ENCODE measurements at regions not wholly inside any gene's neighbourhood (a gene's known extent, or its start where the extent isn't known, plus 50 kb on each side); places are given as distances from the start of the nearest gene placed in this dataset.

DNA sequence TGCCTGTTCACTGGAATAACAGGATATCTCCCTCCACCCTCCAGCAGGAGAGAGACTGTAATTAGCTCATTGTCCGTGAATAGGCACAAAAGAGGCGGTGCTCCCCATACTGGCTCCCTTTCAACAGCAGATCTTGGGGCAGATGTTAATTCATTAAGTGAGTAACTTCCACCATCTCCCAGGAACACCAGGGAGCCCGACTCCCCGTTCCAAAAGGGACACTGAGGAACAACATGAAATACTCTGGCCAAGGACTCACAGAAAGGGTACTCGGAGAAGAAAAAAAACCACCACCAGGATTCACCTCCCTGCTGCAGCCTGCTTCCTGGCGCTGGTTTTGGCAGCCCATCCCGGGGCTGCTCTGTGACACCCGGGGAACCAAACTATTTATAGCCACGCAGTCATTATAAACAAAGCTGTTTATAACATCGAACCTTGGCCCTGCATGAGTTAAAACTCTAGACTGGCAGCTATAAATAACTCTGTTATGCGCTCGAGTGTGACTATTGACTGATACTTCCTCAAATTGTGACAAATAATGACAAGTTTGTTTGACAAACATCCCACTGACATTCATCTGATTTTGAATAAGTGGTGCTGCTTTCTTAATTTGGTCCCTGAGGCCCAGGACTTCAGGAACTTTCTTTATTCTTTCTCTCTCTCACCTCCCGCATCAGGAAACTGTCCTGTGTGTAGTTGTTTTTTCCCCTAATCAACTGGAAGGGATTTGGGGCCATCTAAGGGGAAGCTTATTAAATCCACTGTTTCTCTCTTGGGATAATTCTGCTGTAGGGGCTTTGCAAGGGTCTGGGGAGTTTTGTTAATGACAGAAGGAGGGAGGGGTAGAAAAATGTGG is 521.6 kb downstream of the CD83 start:
- H3K4me2 ChIP-seq (ENCODE audit: low read length) = peak overlapping the region; percentile 76
- peak overlapping the region; percentile 66 for H3K4me3 ChIP-seq (ENCODE audit: low read length)
- H3K9me2 ChIP-seq (replicated peaks; ENCODE audit: control insufficient read depth, low read length) = no peaks in the 10 kb centered on the region
- no peaks in the 10 kb centered on the region for H3K79me2 ChIP-seq (ENCODE audit: control insufficient read depth, low read length)
- H3K4me1 ChIP-seq (ENCODE audit: control insufficient read depth, low read length) = peaks cover 69% of the 10 kb centered on the region
- H3K9me3 ChIP-seq (ENCODE audit: control insufficient read depth, insufficient read depth, low read length) = no peaks in the 10 kb centered on the region
- peak overlapping the region; percentile 64 for H3K27ac ChIP-seq (ENCODE audit: low read depth, low read length)
- H4K20me1 ChIP-seq (ENCODE audit: control insufficient read depth, insufficient read depth, low read depth, low read length) = no peaks in the 10 kb centered on the region
- no peaks in the 10 kb centered on the region for H3K36me3 ChIP-seq (ENCODE audit: control insufficient read depth, low read length)
- no peaks in the 10 kb centered on the region for H3F3A ChIP-seq (ENCODE audit: control insufficient read depth, insufficient read depth)
- no peaks in the 10 kb centered on the region; the same call in 1 of the 2 replicates for H3K27me3 ChIP-seq (ENCODE audit: control insufficient read depth, low read length)
- no peak for TF ChIP-seq EZH2phosphoT487 (IDR thresholded peaks at IDR 0.05; ENCODE audit: borderline replicate concordance, low read length)
- TF ChIP-seq, protein P1, sequence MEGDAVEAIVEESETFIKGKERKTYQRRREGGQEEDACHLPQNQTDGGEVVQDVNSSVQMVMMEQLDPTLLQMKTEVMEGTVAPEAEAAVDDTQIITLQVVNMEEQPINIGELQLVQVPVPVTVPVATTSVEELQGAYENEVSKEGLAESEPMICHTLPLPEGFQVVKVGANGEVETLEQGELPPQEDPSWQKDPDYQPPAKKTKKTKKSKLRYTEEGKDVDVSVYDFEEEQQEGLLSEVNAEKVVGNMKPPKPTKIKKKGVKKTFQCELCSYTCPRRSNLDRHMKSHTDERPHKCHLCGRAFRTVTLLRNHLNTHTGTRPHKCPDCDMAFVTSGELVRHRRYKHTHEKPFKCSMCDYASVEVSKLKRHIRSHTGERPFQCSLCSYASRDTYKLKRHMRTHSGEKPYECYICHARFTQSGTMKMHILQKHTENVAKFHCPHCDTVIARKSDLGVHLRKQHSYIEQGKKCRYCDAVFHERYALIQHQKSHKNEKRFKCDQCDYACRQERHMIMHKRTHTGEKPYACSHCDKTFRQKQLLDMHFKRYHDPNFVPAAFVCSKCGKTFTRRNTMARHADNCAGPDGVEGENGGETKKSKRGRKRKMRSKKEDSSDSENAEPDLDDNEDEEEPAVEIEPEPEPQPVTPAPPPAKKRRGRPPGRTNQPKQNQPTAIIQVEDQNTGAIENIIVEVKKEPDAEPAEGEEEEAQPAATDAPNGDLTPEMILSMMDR (IDR thresholded peaks at IDR 0.05; ENCODE audit: low read depth, low read length, poor library complexity, severe bottlenecking) = no peak

DNA sequence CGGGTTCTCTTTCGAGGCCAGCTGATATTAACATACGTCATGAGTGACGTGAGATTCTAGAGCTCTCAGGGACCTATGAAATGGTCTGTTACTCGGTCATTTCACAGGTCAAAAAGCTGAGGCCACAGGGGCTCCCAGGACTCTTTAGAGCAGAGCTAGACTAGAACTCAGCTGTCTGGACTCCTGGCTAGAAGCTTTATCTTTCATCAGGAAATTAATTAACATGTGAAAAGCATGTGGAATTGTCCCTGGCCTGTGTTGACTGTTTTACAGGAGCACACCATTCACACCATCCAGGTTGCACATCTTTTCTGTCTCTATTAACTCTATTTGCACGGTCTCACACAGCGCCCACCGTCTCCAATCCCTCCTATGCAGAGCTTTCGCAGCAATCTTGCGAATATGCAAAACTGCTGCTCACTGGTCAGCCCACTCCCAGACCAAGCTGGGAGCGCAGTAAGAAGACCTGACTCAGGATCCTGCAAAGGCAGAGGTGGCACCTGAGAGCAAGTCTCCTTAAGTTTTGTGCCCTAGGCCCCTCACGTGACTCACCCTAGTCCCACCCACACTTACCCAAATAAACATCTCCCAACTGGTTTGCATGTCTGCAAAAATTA is 522.5 kb downstream of the CD83 start:
- peak overlapping the region; percentile 76 for H3K4me2 ChIP-seq (ENCODE audit: low read length)

DNA sequence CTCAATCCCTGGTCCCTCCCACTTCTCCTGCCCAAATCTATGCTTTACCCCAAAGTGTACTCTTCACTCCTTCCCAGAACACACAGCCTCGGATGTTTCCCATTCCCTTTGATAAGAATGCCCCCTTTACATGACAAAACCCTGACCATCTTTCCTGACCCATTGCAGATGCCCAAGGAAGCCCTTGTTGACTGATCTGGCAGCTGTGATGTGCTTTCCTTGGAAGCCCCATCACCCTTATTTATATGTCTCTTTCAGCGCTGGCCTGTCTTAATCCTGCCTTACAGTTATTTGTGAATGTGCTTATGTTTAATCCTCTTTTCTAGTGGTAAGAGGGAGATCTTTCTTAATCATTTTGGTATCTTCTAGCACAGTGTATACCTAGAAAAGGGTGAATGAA is 523.1 kb downstream of the CD83 start:
- H3K4me3 ChIP-seq (ENCODE audit: low read length) = no peak overlapping the region

More for the DNA sequence above, 522.5 kb downstream of the CD83 start:
- Histone ChIP-seq H3F3A (ENCODE audit: control insufficient read depth, insufficient read depth) (no peaks in the 10 kb centered on the region), H4K20me1 (ENCODE audit: control insufficient read depth, insufficient read depth, low read depth, low read length) (no peaks in the 10 kb centered on the region), H3K27ac (ENCODE audit: low read depth, low read length) (peak overlapping the region; percentile 64; the same call in 1 of the 2 replicates), H3K79me2 (ENCODE audit: control insufficient read depth, low read length) (no peaks in the 10 kb centered on the region), H3K4me3 (ENCODE audit: low read length) (peak overlapping the region; percentile 66), H3K9me3 (ENCODE audit: control insufficient read depth, insufficient read depth, low read length) (no peaks in the 10 kb centered on the region), H3K9me2 (replicated peaks; ENCODE audit: control insufficient read depth, low read length) (no peaks in the 10 kb centered on the region), H3K4me1 (ENCODE audit: control insufficient read depth, low read length) (peaks cover 60% of the 10 kb centered on the region), H3K36me3 (ENCODE audit: control insufficient read depth, low read length) (no peaks in the 10 kb centered on the region), H3K27me3 (ENCODE audit: control insufficient read depth, low read length) (no peaks in the 10 kb centered on the region; the same call in 1 of the 2 replicates)
- TF ChIP-seq, protein P1 (IDR thresholded peaks at IDR 0.05; ENCODE audit: low read depth, low read length, poor library complexity, severe bottlenecking) = no peak
- no peak for TF ChIP-seq EZH2phosphoT487 (IDR thresholded peaks at IDR 0.05; ENCODE audit: borderline replicate concordance, low read length)

More for the DNA sequence above, 523.1 kb downstream of the CD83 start:
- Histone ChIP-seq H3K4me1 (ENCODE audit: control insufficient read depth, low read length) (peaks cover 54% of the 10 kb centered on the region), H3K27me3 (ENCODE audit: control insufficient read depth, low read length) (no peaks in the 10 kb centered on the region; the same call in 1 of the 2 replicates), H3K79me2 (ENCODE audit: control insufficient read depth, low read length) (no peaks in the 10 kb centered on the region), H3K9me3 (ENCODE audit: control insufficient read depth, insufficient read depth, low read length) (no peaks in the 10 kb centered on the region), H3K27ac (ENCODE audit: low read depth, low read length) (no peak overlapping the region), H3K9me2 (replicated peaks; ENCODE audit: control insufficient read depth, low read length) (no peaks in the 10 kb centered on the region), H3K36me3 (ENCODE audit: control insufficient read depth, low read length) (no peaks in the 10 kb centered on the region), H3F3A (ENCODE audit: control insufficient read depth, insufficient read depth) (no peaks in the 10 kb centered on the region), H4K20me1 (ENCODE audit: control insufficient read depth, insufficient read depth, low read depth, low read length) (no peaks in the 10 kb centered on the region), H3K4me2 (ENCODE audit: low read length) (peak overlapping the region; percentile 76; the same call in 1 of the 2 replicates)
- TF ChIP-seq EZH2phosphoT487 (IDR thresholded peaks at IDR 0.05; ENCODE audit: borderline replicate concordance, low read length) = no peak
